Epithelial cell of proximal tubule (primary cell): ENCODE measurements at regions not wholly inside any gene's neighbourhood (a gene's known extent, or its start where the extent isn't known, plus 50 kb on each side); places are given as distances from the start of the nearest gene placed in this dataset.
"Not testable (repeated sequence)": the region's sequence is repeated elsewhere in the genome, so short reads cannot be mapped to it uniquely, and the experiment has no call there.

Experiments
- DNase-seq: peaks from one replicate; pipeline ENCODE4 v3.0.0-alpha.2; 2011; ENCODE audit warnings: low read depth
- H3K4me3 ChIP-seq: 2 replicates; pipeline ENCODE4 v1.5.1; 2011; ENCODE audit warnings: low read depth, mild to moderate bottlenecking, low read length
- CTCF ChIP-seq: conservative IDR thresholded peaks from 2 replicates; pipeline ENCODE4 v1.5.1; 2012; ENCODE audit warnings: low read depth, mild to moderate bottlenecking, low read length

GRCh38 chr7:55310287-55311025, 54.7 kb upstream of the LANCL2 start:
- DNase-seq: no peak
- no peak overlapping the region for H3K4me3 ChIP-seq
- TF ChIP-seq CTCF: no peak

GRCh38 chr7:55311892-55312291, 53.2 kb upstream of the LANCL2 start:
- H3K4me3 ChIP-seq, DNase-seq: not testable (repeated sequence)

GRCh38 chr7:55313671-55314070, 51.5 kb upstream of the LANCL2 start:
- DNase-seq: not testable (repeated sequence)

GRCh38 chr7:55314967-55315366, 50.2 kb upstream of the LANCL2 start:
- TF ChIP-seq CTCF: no peak
- no peak for DNase-seq
- no peak overlapping the region for H3K4me3 ChIP-seq

More at GRCh38 chr7:55313671-55314070, 51.5 kb upstream of the LANCL2 start:
- not testable (repeated sequence) for H3K4me3 ChIP-seq
